MCF 10A (cell line): ENCODE measurements at regions not wholly inside any gene's neighbourhood (a gene's known extent, or its start where the extent isn't known, plus 50 kb on each side); places are given as distances from the start of the nearest gene placed in this dataset.
"Not testable (repeated sequence)": the region's sequence is repeated elsewhere in the genome, so short reads cannot be mapped to it uniquely, and the experiment has no call there.

Source experiments
- BruUV-seq: library from RNA; stranded (reverse); fragments of 400-500 nt; replicated peaks from 2 replicates; lab custom pipeline; 2021; lab: Mats Ljungman, UMichigan
- CTCF ChIA-PET: fragments of 300-600 bp; sonication (Branson Sonifier 250); formaldehyde crosslinking; extraction: SDS; loops from one replicate; lab custom pipeline; 2021; ENCODE audit warnings: antibody characterized with exemption, inconsistent platforms; lab: Yijun Ruan, JAX
- POLR2A ChIA-PET: fragments of 300-600, 350-650 bp; sonication (Branson Sonifier 250); formaldehyde crosslinking; extraction: SDS; loops from one replicate; lab custom pipeline; 2020; ENCODE audit warnings: antibody characterized with exemption, inconsistent platforms; lab: Yijun Ruan, JAX
- DNase-seq: peaks from one replicate; pipeline ENCODE4 v3.0.0-alpha.2; 2018; ENCODE audit not compliant: unreplicated experiment
- H3K27ac Mint-ChIP-seq: one replicate; pipeline ENCODE4 v1.8.0; 2022; ENCODE audit warnings: mild to moderate bottlenecking, low read depth, mixed read lengths; ENCODE audit not compliant: unreplicated experiment
- H3K27me3 Mint-ChIP-seq: one replicate; pipeline ENCODE4 v1.8.0; 2022; ENCODE audit warnings: mixed read lengths; ENCODE audit not compliant: insufficient read depth, unreplicated experiment
- H3K36me3 Mint-ChIP-seq: one replicate; pipeline ENCODE4 v1.8.0; 2022; ENCODE audit warnings: mild to moderate bottlenecking, moderate library complexity, mixed read lengths; ENCODE audit not compliant: insufficient read depth, unreplicated experiment
- H3K4me1 Mint-ChIP-seq: one replicate; pipeline ENCODE4 v1.8.0; 2022; ENCODE audit warnings: mixed read lengths; ENCODE audit not compliant: insufficient read depth, unreplicated experiment
- H3K4me3 Mint-ChIP-seq: one replicate; pipeline ENCODE4 v1.8.0; 2022; ENCODE audit warnings: mild to moderate bottlenecking, moderate library complexity, mixed read lengths; ENCODE audit not compliant: unreplicated experiment
- H3K9me3 Mint-ChIP-seq: one replicate; pipeline ENCODE4 v1.8.0; 2022; ENCODE audit warnings: mixed read lengths; ENCODE audit not compliant: unreplicated experiment
- CTCF ChIP-seq: fragments of 200-600 bp; IDR thresholded peaks from one replicate; pipeline ENCODE4 v1.8.0; 2022; ENCODE audit warnings: antibody characterized with exemption, mild to moderate bottlenecking; ENCODE audit not compliant: unreplicated experiment
- intact Hi-C: fragments of 100-400 bp; cut with micrococcal nuclease; formaldehyde crosslinking; loops from 2 replicates; pipeline ENCODE4 v1.14.1; 2022

DNA sequence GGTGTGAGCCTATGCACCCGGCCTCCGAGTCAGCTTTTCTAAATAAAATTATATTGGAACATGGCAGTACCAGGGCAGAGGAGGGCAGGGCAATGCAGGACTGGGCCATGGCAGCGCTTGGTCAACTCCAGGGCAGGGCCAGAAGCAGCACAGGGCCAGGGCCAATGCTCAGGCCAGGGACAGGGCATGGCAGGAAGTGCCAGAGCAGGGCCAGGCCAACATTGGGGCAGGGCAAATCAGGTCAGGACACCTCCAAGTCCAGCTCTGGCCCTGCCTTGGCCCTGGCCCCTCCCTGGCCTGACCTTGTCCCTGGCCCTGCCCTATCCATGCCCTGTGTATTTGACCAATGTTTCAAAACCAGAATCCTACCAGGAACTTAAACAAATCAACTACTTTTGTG is 156.1 kb downstream of the LIPI start:
- intact Hi-C loops: no loop called here
- no TSS peak for BruUV-seq
- Mint-ChIP-seq H3K4me1 (peaks cover 9% of the 10 kb centered on the region), H3K9me3 (no peaks in the 10 kb centered on the region), H3K27me3 (no peaks in the 10 kb centered on the region), H3K36me3 (no peaks in the 10 kb centered on the region), H3K27ac (no peak overlapping the region), H3K4me3 (no peak overlapping the region)
- DNase-seq: no peak
- no peak for TF ChIP-seq CTCF
- ChIA-PET POLR2A (no interaction called here), CTCF (interaction anchor here (0.7 kb wide), 1 partner anchor 12 kb away, joined by 3 read pairs; no protein-coding TSS in a partner anchor)

DNA sequence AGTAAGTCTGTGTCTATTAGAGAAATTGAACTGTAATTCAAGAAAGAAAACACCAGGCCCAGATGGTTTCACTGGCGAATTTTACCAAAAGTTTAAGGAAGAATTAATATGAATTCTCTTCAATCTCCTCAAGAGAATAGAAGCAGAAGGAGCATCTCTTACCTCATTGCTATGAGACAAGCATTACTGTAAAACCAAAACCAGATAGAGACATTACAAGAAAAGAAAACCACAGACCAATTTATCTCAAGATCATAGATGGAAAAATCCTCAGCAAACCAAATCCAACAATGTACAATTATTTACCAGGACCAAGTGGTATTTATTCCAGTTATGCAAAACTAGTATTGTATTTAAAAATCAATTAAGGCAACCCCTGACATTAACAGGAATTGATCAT is 160.6 kb downstream of the LIPI start:
- DNase-seq: no peak
- intact Hi-C loops: no loop called here

DNA sequence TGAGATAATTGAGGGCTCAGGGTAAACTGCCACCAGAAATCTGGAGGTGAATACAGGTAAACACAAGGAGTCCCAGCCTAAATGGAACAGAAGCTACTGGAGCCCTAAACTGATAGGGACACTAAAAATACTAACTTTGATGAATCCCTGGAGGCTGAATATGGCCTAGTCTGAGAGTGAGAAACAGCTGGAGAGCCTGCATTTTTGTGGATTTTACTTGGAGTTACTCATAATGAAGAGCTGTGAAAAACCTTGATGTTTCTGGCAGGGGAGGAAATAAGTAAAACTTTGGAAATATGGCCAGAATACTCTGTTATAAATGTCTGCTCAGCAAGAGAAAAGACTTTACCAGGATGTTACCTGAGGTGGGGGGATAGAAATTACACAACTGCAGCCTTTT is 164.4 kb downstream of the LIPI start:
- H3K27ac Mint-ChIP-seq: no peak overlapping the region
- intact Hi-C loops: no loop called here
- no peak for DNase-seq
- H3K4me3 Mint-ChIP-seq: no peak overlapping the region
- no peaks in the 10 kb centered on the region for H3K9me3 Mint-ChIP-seq
- POLR2A ChIA-PET: no interaction called here
- TF ChIP-seq CTCF: no peak
- H3K36me3 Mint-ChIP-seq: no peaks in the 10 kb centered on the region
- no peaks in the 10 kb centered on the region for H3K27me3 Mint-ChIP-seq
- BruUV-seq: no TSS peak
- CTCF ChIA-PET: interaction anchor here (1.1 kb wide), 1 partner anchor 10 kb away, joined by 3 read pairs; no protein-coding TSS in a partner anchor
- no peaks in the 10 kb centered on the region for H3K4me1 Mint-ChIP-seq

More for the DNA sequence above, 160.6 kb downstream of the LIPI start:
- POLR2A ChIA-PET: no interaction called here
- Mint-ChIP-seq H3K4me1 (no peaks in the 10 kb centered on the region), H3K4me3 (no peak overlapping the region), H3K27me3 (no peaks in the 10 kb centered on the region), H3K36me3 (no peaks in the 10 kb centered on the region), H3K27ac (no peak overlapping the region), H3K9me3 (no peaks in the 10 kb centered on the region)
- TF ChIP-seq CTCF: no peak
- no TSS peak for BruUV-seq
- CTCF ChIA-PET: no interaction called here

GRCh38 chr21:14040386-14040785 is 170.4 kb downstream of the LIPI start:
- TF ChIP-seq CTCF: no peak
- no peak for DNase-seq
- Mint-ChIP-seq H3K4me3 (no peak overlapping the region), H3K27me3 (no peaks in the 10 kb centered on the region), H3K27ac (no peak overlapping the region), H3K36me3 (no peaks in the 10 kb centered on the region), H3K4me1 (no peaks in the 10 kb centered on the region), H3K9me3 (no peaks in the 10 kb centered on the region)
- CTCF ChIA-PET: no interaction called here
- no TSS peak for BruUV-seq
- intact Hi-C loops: no loop called here
- POLR2A ChIA-PET: no interaction called here

DNA sequence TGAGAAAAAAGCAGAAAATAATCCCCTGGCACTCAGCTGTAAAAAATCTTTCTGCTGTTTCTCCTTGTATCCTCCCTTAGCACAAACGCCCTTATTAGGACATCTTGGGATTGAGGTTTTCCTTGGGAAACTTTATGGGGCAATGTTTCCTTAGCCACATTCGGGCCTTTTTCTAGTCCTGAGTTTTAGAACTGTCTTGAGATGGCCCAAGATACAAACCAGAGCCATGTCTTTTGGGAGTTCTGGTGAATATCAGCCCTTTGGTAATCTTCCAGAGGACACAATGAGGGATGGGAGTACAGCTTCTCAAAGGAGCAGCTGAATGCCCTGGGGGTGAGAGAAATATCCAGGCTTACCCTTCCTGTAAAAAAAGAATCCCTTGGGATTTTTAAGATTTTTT is 182.1 kb downstream of the LIPI start:
- POLR2A ChIA-PET, H3K9me3 Mint-ChIP-seq, H3K4me1 Mint-ChIP-seq, BruUV-seq, H3K27me3 Mint-ChIP-seq, H3K27ac Mint-ChIP-seq, H3K36me3 Mint-ChIP-seq, intact Hi-C loops: not testable (repeated sequence)
- CTCF ChIA-PET: interaction anchor here (0.6 kb wide), 1 partner anchor 24 kb away, joined by 4 read pairs; no protein-coding TSS in a partner anchor
- DNase-seq: peak; percentile 17
- peak overlapping the region; percentile 84 for H3K4me3 Mint-ChIP-seq

- H3K4me1 Mint-ChIP-seq, POLR2A ChIA-PET, H3K36me3 Mint-ChIP-seq, H3K27me3 Mint-ChIP-seq, intact Hi-C loops, CTCF ChIA-PET, H3K9me3 Mint-ChIP-seq: not testable (repeated sequence)
- TSS peak; percentile 54 for BruUV-seq
- Mint-ChIP-seq H3K4me3 (peak overlapping the region; percentile 84), H3K27ac (peak overlapping the region; percentile 64)
- DNase-seq: peak; percentile 94
Measured at GRCh38 chr21:14027235-14027869, 183.4 kb downstream of the LIPI start.
